ENCODE measurements at regions not wholly inside any gene's neighbourhood (a gene's known extent, or its start where the extent isn't known, plus 50 kb on each side); places are given as distances from the start of the nearest gene placed in this dataset.

DNA sequence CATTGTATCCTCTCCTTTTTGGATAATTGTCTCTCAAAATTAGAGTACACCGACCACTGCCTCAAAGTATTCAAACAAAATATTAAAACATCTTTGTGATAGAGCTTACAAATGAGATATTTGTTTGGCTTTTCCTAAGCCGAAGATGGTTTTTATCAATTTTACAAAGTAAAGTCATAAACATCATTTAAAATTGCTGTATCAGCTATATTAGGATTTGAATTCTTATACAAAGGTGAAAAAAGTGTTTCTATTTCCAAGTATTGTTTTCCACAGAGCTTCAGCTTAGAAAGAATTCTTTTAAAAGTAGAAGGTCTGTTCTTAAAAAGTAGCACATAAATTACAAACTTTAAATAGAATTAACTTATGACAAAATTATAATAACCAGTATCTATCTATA lies 116.6 kb upstream of the IFNE start:
- Histone ChIP-seq H3K27me3 (ENCODE audit: control insufficient read depth in 4 of 4, insufficient read depth in 4 of 4, low read length in 3 of 4) (peaks cover 0 to 3% (median under 1%) of the 10 kb centered on the region in 4 donors), H3K4me3 (ENCODE audit: low read depth in 1 of 3, low read length in 3 of 3) (no peak overlapping the region), H3K36me3 (ENCODE audit: control insufficient read depth in 4 of 4, insufficient read depth in 3 of 4, low read depth in 1 of 4, low read length in 3 of 4) (no peaks in the 10 kb centered on the region), H3K4me1 (ENCODE audit: control insufficient read depth in 4 of 4, insufficient read depth in 4 of 4, low read length in 3 of 4) (no peaks in the 10 kb centered on the region), H3K9me3 (ENCODE audit: control insufficient read depth in 4 of 4, low read length in 3 of 4) (no peaks in the 10 kb centered on the region), H3K9ac (ENCODE audit: low read depth in 1 of 2, low read length in 2 of 2) (no peak overlapping the region), H3K27ac (ENCODE audit: low read depth in 1 of 2, low read length in 2 of 2) (no peak overlapping the region)
- 81% methylated on average over 2 of the region's 2 CpGs for WGBS
- no peak for DNase-seq (ENCODE audit: low spot score)
- TF ChIP-seq, protein P1, sequence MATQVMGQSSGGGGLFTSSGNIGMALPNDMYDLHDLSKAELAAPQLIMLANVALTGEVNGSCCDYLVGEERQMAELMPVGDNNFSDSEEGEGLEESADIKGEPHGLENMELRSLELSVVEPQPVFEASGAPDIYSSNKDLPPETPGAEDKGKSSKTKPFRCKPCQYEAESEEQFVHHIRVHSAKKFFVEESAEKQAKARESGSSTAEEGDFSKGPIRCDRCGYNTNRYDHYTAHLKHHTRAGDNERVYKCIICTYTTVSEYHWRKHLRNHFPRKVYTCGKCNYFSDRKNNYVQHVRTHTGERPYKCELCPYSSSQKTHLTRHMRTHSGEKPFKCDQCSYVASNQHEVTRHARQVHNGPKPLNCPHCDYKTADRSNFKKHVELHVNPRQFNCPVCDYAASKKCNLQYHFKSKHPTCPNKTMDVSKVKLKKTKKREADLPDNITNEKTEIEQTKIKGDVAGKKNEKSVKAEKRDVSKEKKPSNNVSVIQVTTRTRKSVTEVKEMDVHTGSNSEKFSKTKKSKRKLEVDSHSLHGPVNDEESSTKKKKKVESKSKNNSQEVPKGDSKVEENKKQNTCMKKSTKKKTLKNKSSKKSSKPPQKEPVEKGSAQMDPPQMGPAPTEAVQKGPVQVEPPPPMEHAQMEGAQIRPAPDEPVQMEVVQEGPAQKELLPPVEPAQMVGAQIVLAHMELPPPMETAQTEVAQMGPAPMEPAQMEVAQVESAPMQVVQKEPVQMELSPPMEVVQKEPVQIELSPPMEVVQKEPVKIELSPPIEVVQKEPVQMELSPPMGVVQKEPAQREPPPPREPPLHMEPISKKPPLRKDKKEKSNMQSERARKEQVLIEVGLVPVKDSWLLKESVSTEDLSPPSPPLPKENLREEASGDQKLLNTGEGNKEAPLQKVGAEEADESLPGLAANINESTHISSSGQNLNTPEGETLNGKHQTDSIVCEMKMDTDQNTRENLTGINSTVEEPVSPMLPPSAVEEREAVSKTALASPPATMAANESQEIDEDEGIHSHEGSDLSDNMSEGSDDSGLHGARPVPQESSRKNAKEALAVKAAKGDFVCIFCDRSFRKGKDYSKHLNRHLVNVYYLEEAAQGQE (IDR thresholded peaks at IDR 0.05), result no peak
- TF ChIP-seq HNF4A (conservative IDR thresholded peaks at IDR 0.05) (no peak), GABPA (IDR thresholded peaks at IDR 0.05 in 1 of 2, conservative IDR thresholded peaks at IDR 0.05 in 1 of 2) (no peak), FOXA2 (IDR thresholded peaks at IDR 0.05) (no peak), JUND (IDR thresholded peaks at IDR 0.05) (no peak)
- TF ChIP-seq, protein P2, sequence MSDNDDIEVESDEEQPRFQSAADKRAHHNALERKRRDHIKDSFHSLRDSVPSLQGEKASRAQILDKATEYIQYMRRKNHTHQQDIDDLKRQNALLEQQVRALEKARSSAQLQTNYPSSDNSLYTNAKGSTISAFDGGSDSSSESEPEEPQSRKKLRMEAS (IDR thresholded peaks at IDR 0.05), result no peak

DNA sequence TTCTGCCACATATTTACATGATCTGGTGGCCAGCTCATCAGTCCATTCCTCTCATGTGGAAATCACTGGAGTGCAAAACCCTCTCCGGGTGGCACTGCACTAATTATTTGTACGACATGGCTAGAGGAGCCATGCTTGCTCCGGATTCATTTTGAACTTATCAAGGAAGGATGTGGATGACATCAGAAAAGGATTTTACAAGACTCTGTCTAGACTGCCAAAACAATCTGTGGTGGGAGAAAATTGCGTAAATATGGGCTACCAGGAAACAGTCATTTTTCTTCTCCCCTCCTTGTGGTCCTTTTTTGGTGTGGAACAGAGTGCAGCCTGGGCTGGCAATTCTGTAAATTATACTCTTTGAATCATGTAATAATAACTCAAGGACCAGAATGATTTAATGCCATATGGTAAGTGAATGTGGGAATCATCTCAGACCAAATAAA lies 123.4 kb upstream of the IFNE start:
- WGBS, result 64% methylated on average over 4 of the region's 4 CpGs
- Histone ChIP-seq H3K36me3 (ENCODE audit: control insufficient read depth in 4 of 4, insufficient read depth in 3 of 4, low read depth in 1 of 4, low read length in 3 of 4) (no peaks in the 10 kb centered on the region), H3K9ac (ENCODE audit: low read depth in 1 of 2, low read length in 2 of 2) (no peak overlapping the region), H3K27ac (ENCODE audit: low read depth in 1 of 2, low read length in 2 of 2) (no peak overlapping the region), H3K9me3 (ENCODE audit: control insufficient read depth in 4 of 4, low read length in 3 of 4) (no peaks in the 10 kb centered on the region), H3K4me3 (ENCODE audit: low read depth in 1 of 3, low read length in 3 of 3) (no peak overlapping the region), H3K4me1 (ENCODE audit: control insufficient read depth in 4 of 4, insufficient read depth in 4 of 4, low read length in 3 of 4) (no peaks in the 10 kb centered on the region), H3K27me3 (ENCODE audit: control insufficient read depth in 4 of 4, insufficient read depth in 4 of 4, low read length in 3 of 4) (no peaks in the 10 kb centered on the region)
- TF ChIP-seq JUND (IDR thresholded peaks at IDR 0.05), result no peak
- TF ChIP-seq, protein P2 (IDR thresholded peaks at IDR 0.05), result no peak
- TF ChIP-seq, protein P1 (IDR thresholded peaks at IDR 0.05), result no peak
- TF ChIP-seq TAF1 (conservative IDR thresholded peaks at IDR 0.05), result no peak
- TF ChIP-seq NR2F2 (IDR thresholded peaks at IDR 0.05), result no peak
- TF ChIP-seq FOXA1 (IDR thresholded peaks at IDR 0.05), result no peak
- TF ChIP-seq, protein P3, sequence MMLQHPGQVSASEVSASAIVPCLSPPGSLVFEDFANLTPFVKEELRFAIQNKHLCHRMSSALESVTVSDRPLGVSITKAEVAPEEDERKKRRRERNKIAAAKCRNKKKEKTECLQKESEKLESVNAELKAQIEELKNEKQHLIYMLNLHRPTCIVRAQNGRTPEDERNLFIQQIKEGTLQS (IDR thresholded peaks at IDR 0.05), result no peak
- DNase-seq (ENCODE audit: low spot score), result no peak

All from liver (tissue), 7 donors.